Uterus (tissue), 2 donors: ENCODE measurements at regions not wholly inside any gene's neighbourhood (a gene's known extent, or its start where the extent isn't known, plus 50 kb on each side); places are given as distances from the start of the nearest gene placed in this dataset.

Experiments used
- CTCF ChIP-seq, 4 experiments: fragments of 200-600 bp in 2 of 4; fragments of 450-650 bp in 2 of 4; sonication (generic) in 2 of 4; IDR thresholded peaks; one replicate each; pipeline ENCODE4 v1.5.1; 2016 to 2019; ENCODE audit warnings: antibody characterized with exemption in 4 of 4, mild to moderate bottlenecking in 2 of 4, moderate library complexity in 1 of 4
- POLR2A ChIP-seq, 2 donors: fragments of 450-650 bp; IDR thresholded peaks; one replicate each; pipeline ENCODE4 v1.6.1; 2016; ENCODE audit warnings: antibody characterized with exemption in 2 of 2, mild to moderate bottlenecking in 1 of 2, moderate library complexity in 1 of 2

GRCh38 chr17:53463363-53463762 lies 359.4 kb upstream of the KIF2B start:
- TF ChIP-seq CTCF (IDR thresholded peaks at IDR 0.05): no peak
- TF ChIP-seq POLR2A (IDR thresholded peaks at IDR 0.05): no peak
